Mucosa of stomach (tissue), 1 donor: ENCODE measurements at regions not wholly inside any gene's neighbourhood (a gene's known extent, or its start where the extent isn't known, plus 50 kb on each side); places are given as distances from the start of the nearest gene placed in this dataset.

Experiments
- H3K27me3 ChIP-seq: one replicate; pipeline ENCODE4 v1.7.0; 2013; ENCODE audit warnings: mild to moderate bottlenecking, low read length; ENCODE audit not compliant: control insufficient read depth, insufficient read depth
- H3K36me3 ChIP-seq: one replicate; pipeline ENCODE4 v1.7.0; 2013; ENCODE audit warnings: low read length; ENCODE audit not compliant: control insufficient read depth, insufficient read depth
- H3K4me1 ChIP-seq: one replicate; pipeline ENCODE4 v1.7.0; 2013; ENCODE audit warnings: mild to moderate bottlenecking, low read length; ENCODE audit not compliant: control insufficient read depth, insufficient read depth
- H3K4me3 ChIP-seq: one replicate; pipeline ENCODE4 v1.7.0; 2013; ENCODE audit warnings: low read length
- H3K9ac ChIP-seq: one replicate; pipeline ENCODE4 v1.7.0; 2013; ENCODE audit warnings: mild to moderate bottlenecking, low read length, moderate library complexity
- H3K9me3 ChIP-seq: one replicate; pipeline ENCODE4 v1.7.0; 2013; ENCODE audit warnings: mild to moderate bottlenecking, low read length, moderate library complexity; ENCODE audit not compliant: control insufficient read depth
- donor health status: Pancreatic carcinoma.

DNA sequence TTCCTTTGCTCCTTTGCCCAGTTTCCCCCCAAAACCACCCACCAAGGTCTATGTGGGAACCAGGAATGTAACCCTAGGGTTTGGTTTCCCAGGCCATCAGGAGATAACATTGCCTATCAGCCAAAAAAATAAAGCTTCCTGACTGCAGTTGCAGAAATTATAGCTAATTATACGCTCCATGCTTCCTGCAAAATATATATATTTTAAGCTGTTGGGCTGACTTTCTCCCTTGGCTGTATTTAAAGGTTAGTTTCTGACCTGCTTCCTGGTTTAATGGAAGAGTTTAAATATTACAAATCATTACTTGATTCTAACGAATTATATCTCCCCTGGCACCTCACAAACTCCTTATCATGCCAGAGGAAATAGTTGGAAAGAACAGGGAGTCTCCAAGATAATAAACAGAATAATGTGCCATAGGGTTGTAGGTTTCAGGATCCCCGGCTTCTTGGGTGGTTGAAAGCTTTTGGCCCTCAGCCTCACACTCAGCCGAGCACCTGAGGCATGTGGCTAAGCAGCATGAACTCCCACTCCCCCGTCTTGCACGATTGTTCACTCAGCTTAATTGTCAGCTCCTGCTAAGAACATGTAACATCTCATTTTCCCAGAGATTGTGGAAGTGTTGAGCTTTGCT, 79.9 kb downstream of the FZD1 start:
- Histone ChIP-seq H3K9me3 (no peaks in the 10 kb centered on the region), H3K4me3 (no peak overlapping the region), H3K27me3 (no peaks in the 10 kb centered on the region), H3K9ac (no peak overlapping the region), H3K36me3 (no peaks in the 10 kb centered on the region), H3K4me1 (no peaks in the 10 kb centered on the region)

DNA sequence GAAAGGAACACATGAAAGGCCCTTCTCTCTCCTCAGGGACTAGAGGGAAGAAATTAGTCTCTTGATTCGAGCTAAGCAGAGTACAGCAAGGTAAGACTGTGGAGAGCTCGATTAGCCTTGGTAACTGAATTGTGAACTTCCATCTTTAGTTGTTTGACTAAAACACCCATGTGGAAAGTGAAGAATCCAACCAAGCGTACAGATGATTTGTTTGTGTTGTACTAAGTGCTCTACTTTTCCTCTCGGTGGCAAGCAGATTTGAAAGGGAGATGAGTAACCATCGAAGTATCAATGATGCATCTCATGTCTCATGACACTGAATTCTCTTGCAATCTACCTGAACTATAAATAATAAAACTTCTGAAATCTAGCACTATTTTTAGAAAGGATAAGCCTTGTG, 80.7 kb downstream of the FZD1 start:
- no peaks in the 10 kb centered on the region for H3K9me3 ChIP-seq
- no peaks in the 10 kb centered on the region for H3K36me3 ChIP-seq
- no peak overlapping the region for H3K4me3 ChIP-seq
- no peaks in the 10 kb centered on the region for H3K27me3 ChIP-seq
- H3K4me1 ChIP-seq: no peaks in the 10 kb centered on the region
- H3K9ac ChIP-seq: no peak overlapping the region

DNA sequence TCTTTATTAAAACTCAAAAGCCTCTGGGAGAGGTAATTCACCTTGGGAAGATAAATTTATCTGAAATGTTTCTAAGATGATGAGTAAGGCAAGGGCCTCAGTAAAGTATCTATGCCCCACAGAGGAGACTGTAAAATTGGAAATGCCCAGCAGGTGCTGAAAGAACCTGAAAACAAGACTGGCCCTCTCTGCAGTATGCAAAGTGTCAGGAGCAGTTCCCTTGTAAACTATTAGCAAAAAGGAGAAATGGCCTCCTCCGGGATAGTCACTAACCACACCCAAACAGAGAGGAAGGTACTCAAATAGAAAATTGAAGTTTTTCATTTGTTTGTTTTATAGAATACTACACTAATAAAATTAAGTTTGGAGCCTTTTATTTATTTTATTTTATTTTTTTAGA, 81.2 kb downstream of the FZD1 start:
- H3K4me3 ChIP-seq: no peak overlapping the region
- H3K27me3 ChIP-seq: no peaks in the 10 kb centered on the region
- H3K4me1 ChIP-seq: no peaks in the 10 kb centered on the region
- H3K36me3 ChIP-seq: no peaks in the 10 kb centered on the region
- H3K9me3 ChIP-seq: no peaks in the 10 kb centered on the region
- H3K9ac ChIP-seq: no peak overlapping the region

DNA sequence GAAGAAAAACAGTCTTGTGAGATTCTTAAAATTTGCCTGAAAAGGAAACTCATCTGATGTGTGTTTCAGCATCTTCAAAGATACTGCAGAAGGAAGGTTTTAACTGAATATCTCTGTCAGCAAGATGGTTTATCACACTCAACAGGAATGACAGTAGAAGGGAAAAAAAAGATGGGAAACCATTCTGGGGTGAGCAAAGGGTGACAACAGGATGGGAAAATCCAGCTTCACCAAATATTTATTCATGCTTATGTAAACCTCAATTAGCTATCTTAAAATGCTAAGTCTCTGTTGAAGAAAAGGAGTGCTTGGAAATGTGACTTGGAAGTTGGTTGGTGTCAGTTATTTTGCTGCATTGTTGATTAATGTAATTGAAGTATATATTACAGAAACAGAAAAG, 82.2 kb downstream of the FZD1 start:
- no peaks in the 10 kb centered on the region for H3K4me1 ChIP-seq
- no peaks in the 10 kb centered on the region for H3K9me3 ChIP-seq
- no peaks in the 10 kb centered on the region for H3K36me3 ChIP-seq
- no peaks in the 10 kb centered on the region for H3K27me3 ChIP-seq
- H3K4me3 ChIP-seq: no peak overlapping the region
- no peak overlapping the region for H3K9ac ChIP-seq

- no peak overlapping the region for H3K9ac ChIP-seq
- H3K4me3 ChIP-seq: no peak overlapping the region
- H3K36me3 ChIP-seq: no peaks in the 10 kb centered on the region
- no peaks in the 10 kb centered on the region for H3K4me1 ChIP-seq
- no peaks in the 10 kb centered on the region for H3K27me3 ChIP-seq
- H3K9me3 ChIP-seq: no peaks in the 10 kb centered on the region
These were observed 83.1 kb downstream of the FZD1 start for GRCh38 chr7:91347290-91347689.

GRCh38 chr7:91348711-91349110, 84.5 kb downstream of the FZD1 start:
- Histone ChIP-seq H3K4me1 (no peaks in the 10 kb centered on the region), H3K36me3 (no peaks in the 10 kb centered on the region), H3K27me3 (no peaks in the 10 kb centered on the region), H3K9me3 (no peaks in the 10 kb centered on the region), H3K4me3 (no peak overlapping the region), H3K9ac (no peak overlapping the region)

GRCh38 chr7:91351374-91351773, 87.1 kb downstream of the FZD1 start:
- Histone ChIP-seq H3K9ac (no peak overlapping the region), H3K9me3 (no peaks in the 10 kb centered on the region), H3K27me3 (no peaks in the 10 kb centered on the region), H3K36me3 (no peaks in the 10 kb centered on the region), H3K4me1 (no peaks in the 10 kb centered on the region), H3K4me3 (no peak overlapping the region)

GRCh38 chr7:91352091-91352490, 87.9 kb downstream of the FZD1 start:
- Histone ChIP-seq H3K4me1 (no peaks in the 10 kb centered on the region), H3K9ac (no peak overlapping the region), H3K36me3 (no peaks in the 10 kb centered on the region), H3K4me3 (no peak overlapping the region), H3K9me3 (no peaks in the 10 kb centered on the region), H3K27me3 (no peaks in the 10 kb centered on the region)

DNA sequence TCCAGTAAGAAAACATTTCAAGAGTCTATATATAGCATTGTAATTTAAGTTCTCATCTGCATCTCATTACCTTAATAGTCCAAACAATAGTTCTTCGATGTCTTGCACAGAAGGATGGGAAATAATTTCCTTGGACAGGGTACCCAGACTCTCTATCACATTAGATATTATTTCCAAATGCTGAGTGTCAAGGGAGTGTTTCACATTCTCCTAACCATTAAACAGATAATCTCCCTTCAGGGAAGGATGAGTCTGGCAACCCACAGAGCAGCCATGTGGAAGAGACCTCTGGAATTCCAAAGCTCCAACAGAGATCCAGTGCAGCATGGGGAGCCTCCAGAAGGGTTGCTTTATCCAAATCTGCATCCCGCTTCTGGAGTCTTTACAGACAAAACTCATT, 89.6 kb downstream of the FZD1 start:
- H3K4me3 ChIP-seq: no peak overlapping the region
- H3K27me3 ChIP-seq: no peaks in the 10 kb centered on the region
- no peak overlapping the region for H3K9ac ChIP-seq
- H3K9me3 ChIP-seq: no peaks in the 10 kb centered on the region
- H3K4me1 ChIP-seq: no peaks in the 10 kb centered on the region
- H3K36me3 ChIP-seq: no peaks in the 10 kb centered on the region

DNA sequence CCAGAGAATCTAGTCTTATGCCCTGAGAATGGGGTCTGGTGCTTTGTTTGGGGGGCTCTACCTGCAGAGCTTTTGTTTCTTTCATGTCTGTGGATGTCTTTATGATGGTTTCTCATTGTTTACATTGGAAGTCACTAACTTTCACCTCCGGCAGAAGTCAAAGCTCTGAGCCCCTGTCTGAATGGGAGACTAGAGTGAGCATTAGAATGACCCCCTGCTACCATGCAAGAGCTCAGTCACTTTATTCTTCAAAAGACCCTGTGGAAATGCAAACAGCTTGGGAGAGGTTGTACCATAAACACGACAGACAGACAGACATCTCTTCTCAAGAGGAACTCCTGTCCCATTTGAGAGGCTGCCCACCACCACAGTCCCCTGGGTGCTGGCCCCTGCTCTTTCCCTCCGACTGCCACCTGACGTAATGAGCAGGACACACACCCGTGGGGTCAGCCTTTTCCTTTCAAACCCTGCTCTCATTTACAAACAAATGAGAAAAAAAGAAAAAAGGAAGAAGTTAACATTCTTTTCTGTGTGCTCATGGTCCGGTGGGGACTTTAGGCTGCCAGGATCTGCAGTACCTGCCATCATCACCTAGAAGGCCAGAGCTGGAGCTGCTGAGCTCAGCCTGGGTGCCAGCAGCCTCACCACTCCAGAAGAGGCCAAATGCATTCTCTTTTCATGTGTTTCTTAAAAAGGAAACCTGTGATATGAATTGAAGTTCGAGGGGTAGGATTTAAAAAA, 91.6 kb downstream of the FZD1 start:
- H3K9me3 ChIP-seq: no peaks in the 10 kb centered on the region
- H3K4me1 ChIP-seq: no peaks in the 10 kb centered on the region
- H3K36me3 ChIP-seq: no peaks in the 10 kb centered on the region
- no peak overlapping the region for H3K9ac ChIP-seq
- no peaks in the 10 kb centered on the region for H3K27me3 ChIP-seq
- H3K4me3 ChIP-seq: no peak overlapping the region

- H3K4me1 ChIP-seq: no peaks in the 10 kb centered on the region
- H3K9me3 ChIP-seq: no peaks in the 10 kb centered on the region
- H3K4me3 ChIP-seq: no peak overlapping the region
- no peak overlapping the region for H3K9ac ChIP-seq
- no peaks in the 10 kb centered on the region for H3K27me3 ChIP-seq
- no peaks in the 10 kb centered on the region for H3K36me3 ChIP-seq
These were observed 92.7 kb downstream of the FZD1 start for GRCh38 chr7:91356915-91357314.

GRCh38 chr7:91357379-91357778, 93.1 kb downstream of the FZD1 start:
- Histone ChIP-seq H3K9me3 (no peaks in the 10 kb centered on the region), H3K9ac (no peak overlapping the region), H3K27me3 (no peaks in the 10 kb centered on the region), H3K4me1 (no peaks in the 10 kb centered on the region), H3K4me3 (no peak overlapping the region), H3K36me3 (no peaks in the 10 kb centered on the region)
